Stimulated activated CD4-positive, alpha-beta T cell treated with anti-CD3 and anti-CD28 coated beads, Interleukin-2, amount 100 ng/mL, for 24 hours (primary cell): ENCODE measurements at regions not wholly inside any gene's neighbourhood (a gene's known extent, or its start where the extent isn't known, plus 50 kb on each side); places are given as distances from the start of the nearest gene placed in this dataset.
"Not testable (repeated sequence)": the region's sequence is repeated elsewhere in the genome, so short reads cannot be mapped to it uniquely, and the experiment has no call there.

ENCODE experiments used
- DNase-seq, 2 donors: peaks; one replicate each; pipeline ENCODE4 v3.0.0-alpha.2; 2020

- no peak for DNase-seq
Observed at GRCh38 chrX:140318296-140318695, 186.6 kb downstream of the SOX3 start.

GRCh38 chrX:140317462-140317861, 187.4 kb downstream of the SOX3 start:
- DNase-seq: no peak

GRCh38 chrX:140298960-140299825, 205.7 kb downstream of the SOX3 start:
- no peak for DNase-seq

GRCh38 chrX:140297273-140297672, 207.6 kb downstream of the SOX3 start:
- DNase-seq: no peak

GRCh38 chrX:140292961-140293360, 211.9 kb downstream of the SOX3 start:
- DNase-seq: no peak

GRCh38 chrX:140292188-140292587, 212.7 kb downstream of the SOX3 start:
- DNase-seq: no peak

- DNase-seq: no peak
Observed at GRCh38 chrX:140274811-140275525, 229.9 kb downstream of the SOX3 start.

- no peak for DNase-seq
Observed at GRCh38 chrX:140273921-140274320, 230.9 kb downstream of the SOX3 start.

GRCh38 chrX:140250391-140250790, 254.5 kb downstream of the SOX3 start:
- DNase-seq: no peak

- DNase-seq: no peak
Observed at GRCh38 chrX:140249088-140249487, 255.8 kb downstream of the SOX3 start.

GRCh38 chrX:140229191-140229590, 263.9 kb upstream of the CXorf66 start:
- DNase-seq: no peak

GRCh38 chrX:140226037-140226436, 260.7 kb upstream of the CXorf66 start:
- not testable (repeated sequence) for DNase-seq

- DNase-seq: not testable (repeated sequence)
Observed at GRCh38 chrX:140215894-140216293, 250.6 kb upstream of the CXorf66 start.

- not testable (repeated sequence) for DNase-seq
Observed at GRCh38 chrX:140214518-140214917, 249.2 kb upstream of the CXorf66 start.

GRCh38 chrX:140206657-140207056, 241.3 kb upstream of the CXorf66 start:
- DNase-seq: no peak

GRCh38 chrX:140190441-140191108, 225.3 kb upstream of the CXorf66 start:
- DNase-seq: no peak

- no peak for DNase-seq
Observed at GRCh38 chrX:140180585-140180984, 215.3 kb upstream of the CXorf66 start.

GRCh38 chrX:140177821-140178220, 212.5 kb upstream of the CXorf66 start:
- no peak for DNase-seq

GRCh38 chrX:140172401-140172800, 207.1 kb upstream of the CXorf66 start:
- DNase-seq: no peak

- no peak for DNase-seq
Observed at GRCh38 chrX:140167551-140167950, 202.2 kb upstream of the CXorf66 start.

- DNase-seq: no peak
Observed at GRCh38 chrX:140165849-140166248, 200.5 kb upstream of the CXorf66 start.

GRCh38 chrX:140164391-140164790, 199.1 kb upstream of the CXorf66 start:
- no peak for DNase-seq

- DNase-seq: no peak
Observed at GRCh38 chrX:140163371-140164159, 198.2 kb upstream of the CXorf66 start.
